ENCODE measurements at regions not wholly inside any gene's neighbourhood (a gene's known extent, or its start where the extent isn't known, plus 50 kb on each side); places are given as distances from the start of the nearest gene placed in this dataset.
"Not testable (repeated sequence)": the region's sequence is repeated elsewhere in the genome, so short reads cannot be mapped to it uniquely, and the experiment has no call there.

GRCh38 chr1:60621368-60621851, 461.0 kb upstream of the NFIA start:
- Histone ChIP-seq H3K27me3 (ENCODE audit: control insufficient read depth, insufficient read depth, low read length) (no peaks in the 10 kb centered on the region), H3K9me3 (ENCODE audit: control insufficient read depth, insufficient read depth, low read length) (no peaks in the 10 kb centered on the region), H3K4me3 (ENCODE audit: low read depth, low read length) (no peak overlapping the region), H3K27ac (ENCODE audit: low read depth, low read length) (no peak overlapping the region)
- ChIA-PET CTCF (no interaction called here), POLR2A (no interaction called here)
- TF ChIP-seq, protein P1, sequence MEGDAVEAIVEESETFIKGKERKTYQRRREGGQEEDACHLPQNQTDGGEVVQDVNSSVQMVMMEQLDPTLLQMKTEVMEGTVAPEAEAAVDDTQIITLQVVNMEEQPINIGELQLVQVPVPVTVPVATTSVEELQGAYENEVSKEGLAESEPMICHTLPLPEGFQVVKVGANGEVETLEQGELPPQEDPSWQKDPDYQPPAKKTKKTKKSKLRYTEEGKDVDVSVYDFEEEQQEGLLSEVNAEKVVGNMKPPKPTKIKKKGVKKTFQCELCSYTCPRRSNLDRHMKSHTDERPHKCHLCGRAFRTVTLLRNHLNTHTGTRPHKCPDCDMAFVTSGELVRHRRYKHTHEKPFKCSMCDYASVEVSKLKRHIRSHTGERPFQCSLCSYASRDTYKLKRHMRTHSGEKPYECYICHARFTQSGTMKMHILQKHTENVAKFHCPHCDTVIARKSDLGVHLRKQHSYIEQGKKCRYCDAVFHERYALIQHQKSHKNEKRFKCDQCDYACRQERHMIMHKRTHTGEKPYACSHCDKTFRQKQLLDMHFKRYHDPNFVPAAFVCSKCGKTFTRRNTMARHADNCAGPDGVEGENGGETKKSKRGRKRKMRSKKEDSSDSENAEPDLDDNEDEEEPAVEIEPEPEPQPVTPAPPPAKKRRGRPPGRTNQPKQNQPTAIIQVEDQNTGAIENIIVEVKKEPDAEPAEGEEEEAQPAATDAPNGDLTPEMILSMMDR (IDR thresholded peaks at IDR 0.05; ENCODE audit: low read depth, low read length) = no peak
- DNase-seq (ENCODE audit: low read depth, low spot score) = no peak

GRCh38 chr1:60620087-60620486, 462.3 kb upstream of the NFIA start:
- CTCF ChIA-PET = no interaction called here
- H3K27me3 ChIP-seq (ENCODE audit: control insufficient read depth, insufficient read depth, low read length) = no peaks in the 10 kb centered on the region
- H3K9me3 ChIP-seq (ENCODE audit: control insufficient read depth, insufficient read depth, low read length) = no peaks in the 10 kb centered on the region
- POLR2A ChIA-PET = no interaction called here
- no peak overlapping the region for H3K27ac ChIP-seq (ENCODE audit: low read depth, low read length)
- TF ChIP-seq, protein P1 (IDR thresholded peaks at IDR 0.05; ENCODE audit: low read depth, low read length) = no peak
- no peak for DNase-seq (ENCODE audit: low read depth, low spot score)
- H3K4me3 ChIP-seq (ENCODE audit: low read depth, low read length) = no peak overlapping the region

DNA sequence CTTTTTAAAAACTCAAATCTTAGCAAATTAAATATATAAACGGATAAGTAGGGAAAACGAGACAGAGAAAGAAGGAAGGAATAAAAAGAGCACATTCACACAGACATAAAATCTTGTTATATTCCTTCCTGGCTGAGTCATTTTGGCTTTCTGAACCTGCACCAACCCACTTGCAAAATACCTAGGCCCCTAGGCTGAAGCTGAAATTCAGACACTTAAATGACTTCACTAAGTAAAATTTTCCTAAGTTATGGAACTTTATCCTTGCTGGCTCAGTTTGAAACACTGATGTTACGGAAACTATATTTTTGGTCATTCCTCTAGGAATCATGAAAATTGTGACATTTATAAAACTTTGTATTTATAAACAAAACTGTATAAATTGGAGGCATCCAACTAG, 462.8 kb upstream of the NFIA start:
- TF ChIP-seq, protein P1 (IDR thresholded peaks at IDR 0.05; ENCODE audit: low read depth, low read length) = no peak
- no peak overlapping the region for H3K4me3 ChIP-seq (ENCODE audit: low read depth, low read length)
- POLR2A ChIA-PET = no interaction called here
- no peaks in the 10 kb centered on the region for H3K9me3 ChIP-seq (ENCODE audit: control insufficient read depth, insufficient read depth, low read length)
- H3K27me3 ChIP-seq (ENCODE audit: control insufficient read depth, insufficient read depth, low read length) = no peaks in the 10 kb centered on the region
- DNase-seq (ENCODE audit: low read depth, low spot score) = no peak
- no peak overlapping the region for H3K27ac ChIP-seq (ENCODE audit: low read depth, low read length)
- CTCF ChIA-PET = no interaction called here

DNA sequence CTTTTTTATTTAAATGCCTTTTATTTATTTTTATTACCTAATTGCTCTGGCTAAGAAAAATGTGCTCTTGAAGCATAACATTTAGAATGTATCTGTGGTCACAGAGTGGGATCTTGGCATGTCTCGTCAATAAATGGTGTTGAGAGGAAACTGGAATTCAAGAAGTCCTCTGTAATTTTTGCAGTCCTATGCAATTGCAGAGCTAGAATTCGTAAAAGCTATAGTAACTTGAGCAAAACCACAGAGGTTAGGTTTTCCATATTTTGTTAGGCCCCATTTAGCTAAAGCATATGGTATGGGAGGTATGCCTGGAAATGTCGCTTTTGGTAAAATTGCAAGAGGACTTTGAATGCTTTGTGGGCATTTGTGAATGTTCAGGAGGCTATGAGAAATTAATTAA, 466.7 kb upstream of the NFIA start:
- CTCF ChIA-PET = no interaction called here

DNA sequence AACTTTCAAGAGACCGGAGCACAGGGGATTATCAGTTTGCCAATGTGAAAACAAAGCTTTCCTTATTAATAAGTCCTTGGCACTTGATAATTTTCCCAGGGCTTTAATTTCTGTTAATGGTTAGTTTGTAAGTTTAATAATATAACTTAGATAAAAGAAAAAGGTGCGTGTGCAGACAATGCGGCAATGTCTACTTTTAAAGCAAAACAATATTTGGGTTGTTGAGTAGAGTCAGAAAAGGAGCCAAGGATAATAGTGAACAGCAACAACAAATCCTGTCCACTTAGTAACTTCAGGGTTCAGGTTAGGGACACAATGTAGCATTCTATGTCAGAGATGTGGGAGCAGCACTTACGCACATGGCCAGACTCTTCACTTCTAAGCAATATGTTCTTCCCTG, 469.6 kb upstream of the NFIA start:
- ChIA-PET POLR2A (no interaction called here), CTCF (no interaction called here)
- H3K9me3 ChIP-seq (ENCODE audit: control insufficient read depth, insufficient read depth, low read length) = no peaks in the 10 kb centered on the region
- no peak overlapping the region for H3K4me3 ChIP-seq (ENCODE audit: low read depth, low read length)
- TF ChIP-seq, protein P1 (IDR thresholded peaks at IDR 0.05; ENCODE audit: low read depth, low read length) = no peak
- DNase-seq (ENCODE audit: low read depth, low spot score) = no peak
- H3K27me3 ChIP-seq (ENCODE audit: control insufficient read depth, insufficient read depth, low read length) = no peaks in the 10 kb centered on the region
- no peak overlapping the region for H3K27ac ChIP-seq (ENCODE audit: low read depth, low read length)

More for the DNA sequence above, 466.7 kb upstream of the NFIA start:
- TF ChIP-seq, protein P1 (IDR thresholded peaks at IDR 0.05; ENCODE audit: low read depth, low read length) = no peak
- H3K9me3 ChIP-seq (ENCODE audit: control insufficient read depth, insufficient read depth, low read length) = no peaks in the 10 kb centered on the region
- H3K27me3 ChIP-seq (ENCODE audit: control insufficient read depth, insufficient read depth, low read length) = no peaks in the 10 kb centered on the region
- H3K27ac ChIP-seq (ENCODE audit: low read depth, low read length) = no peak overlapping the region
- H3K4me3 ChIP-seq (ENCODE audit: low read depth, low read length) = no peak overlapping the region
- DNase-seq (ENCODE audit: low read depth, low spot score) = no peak
- POLR2A ChIA-PET = no interaction called here

DNA sequence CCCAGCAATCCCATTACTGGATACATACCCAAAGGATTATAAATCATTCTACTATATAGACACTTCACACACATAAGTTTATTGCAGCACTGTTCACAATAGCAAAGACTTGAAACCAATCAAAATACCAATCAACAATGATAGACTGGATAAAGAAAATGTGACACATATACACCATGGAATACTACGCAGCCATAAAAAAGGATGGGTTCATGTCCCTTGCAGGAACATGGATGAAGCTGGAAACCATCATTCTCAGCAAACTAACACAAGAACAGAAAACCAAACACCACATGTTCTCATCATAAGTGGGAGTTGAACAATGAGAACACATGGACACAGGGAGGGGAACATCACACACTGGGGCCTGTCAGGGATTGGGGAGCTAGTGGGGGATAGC, 475.4 kb upstream of the NFIA start:
- POLR2A ChIA-PET; H3K27me3 ChIP-seq (ENCODE audit: control insufficient read depth, insufficient read depth, low read length); H3K9me3 ChIP-seq (ENCODE audit: control insufficient read depth, insufficient read depth, low read length); H3K27ac ChIP-seq (ENCODE audit: low read depth, low read length); H3K4me3 ChIP-seq (ENCODE audit: low read depth, low read length); DNase-seq (ENCODE audit: low read depth, low spot score); CTCF ChIA-PET: not testable (repeated sequence)
